Adipocyte (in vitro differentiated cells): ENCODE measurements at regions not wholly inside any gene's neighbourhood (a gene's known extent, or its start where the extent isn't known, plus 50 kb on each side); places are given as distances from the start of the nearest gene placed in this dataset.

Experiments
- DNase-seq: peaks from one replicate; pipeline ENCODE4 v3.0.0-alpha.2; 2015; ENCODE audit warnings: low read depth
- H3K27me3 ChIP-seq: replicated peaks from 2 replicates; pipeline ENCODE4 v1.7.0; 2013; ENCODE audit warnings: mild to moderate bottlenecking, low read length, moderate library complexity; ENCODE audit not compliant: control insufficient read depth, insufficient read depth
- H3K36me3 ChIP-seq: 2 replicates; pipeline ENCODE4 v1.7.0; 2013; ENCODE audit warnings: low read length, mild to moderate bottlenecking, moderate library complexity; ENCODE audit not compliant: control insufficient read depth, insufficient read depth, severe bottlenecking
- H3K4me1 ChIP-seq: 2 replicates; pipeline ENCODE4 v1.7.0; 2013; ENCODE audit warnings: mild to moderate bottlenecking, low read length, moderate library complexity; ENCODE audit not compliant: control insufficient read depth, insufficient read depth
- H3K4me3 ChIP-seq: 2 replicates; pipeline ENCODE4 v1.7.0; 2013; ENCODE audit warnings: mild to moderate bottlenecking, low read length, moderate library complexity
- H3K9ac ChIP-seq: 2 replicates; pipeline ENCODE4 v1.7.0; 2013; ENCODE audit warnings: mild to moderate bottlenecking, low read length, moderate library complexity
- H3K9me3 ChIP-seq: 2 replicates; pipeline ENCODE4 v1.7.0; 2013; ENCODE audit warnings: mild to moderate bottlenecking, low read length, moderate library complexity; ENCODE audit not compliant: control insufficient read depth

- no peaks in the 10 kb centered on the region for H3K36me3 ChIP-seq
- no peaks in the 10 kb centered on the region for H3K4me1 ChIP-seq
- H3K27me3 ChIP-seq, result no peaks in the 10 kb centered on the region
- H3K9me3 ChIP-seq, result peaks cover 11% of the 10 kb centered on the region
- H3K9ac ChIP-seq, result no peak overlapping the region
- H3K4me3 ChIP-seq, result no peak overlapping the region
- peak; percentile 51 for DNase-seq
Measured at GRCh38 chr2:58834404-58834803, 593.3 kb upstream of the FANCL start.

DNA sequence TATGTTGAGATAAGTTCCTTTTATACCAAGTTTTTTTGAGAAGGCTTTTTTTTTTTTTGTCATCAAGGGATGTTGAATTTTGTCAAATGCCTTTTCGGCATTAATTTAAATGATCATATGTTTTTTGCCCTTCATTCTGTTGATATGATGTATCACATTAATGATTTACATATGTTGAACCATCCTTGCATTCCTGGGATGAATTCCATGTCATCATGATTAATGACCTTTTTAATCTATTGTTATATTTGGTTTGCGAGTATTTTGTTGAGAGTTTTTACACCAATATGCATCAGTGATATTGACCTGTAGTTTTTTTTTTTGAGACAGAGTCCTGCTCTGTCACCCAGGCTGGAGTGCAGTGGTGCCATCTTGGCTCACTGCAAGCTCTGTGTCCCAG, 585.7 kb upstream of the FANCL start:
- Histone ChIP-seq H3K4me3 (no peak overlapping the region), H3K4me1 (no peaks in the 10 kb centered on the region), H3K9me3 (peaks cover 47% of the 10 kb centered on the region), H3K9ac (no peak overlapping the region), H3K36me3 (no peaks in the 10 kb centered on the region), H3K27me3 (no peaks in the 10 kb centered on the region)
- no peak for DNase-seq

GRCh38 chr2:58812771-58813344, 571.7 kb upstream of the FANCL start:
- no peaks in the 10 kb centered on the region for H3K27me3 ChIP-seq
- no peak for DNase-seq
- H3K36me3 ChIP-seq, result no peaks in the 10 kb centered on the region
- no peak overlapping the region for H3K9ac ChIP-seq
- H3K4me1 ChIP-seq, result no peaks in the 10 kb centered on the region
- no peaks in the 10 kb centered on the region for H3K9me3 ChIP-seq
- H3K4me3 ChIP-seq, result no peak overlapping the region

GRCh38 chr2:58805126-58805525, 564.0 kb upstream of the FANCL start:
- Histone ChIP-seq H3K9ac (no peak overlapping the region), H3K27me3 (peaks cover 3% of the 10 kb centered on the region), H3K9me3 (no peaks in the 10 kb centered on the region), H3K36me3 (no peaks in the 10 kb centered on the region), H3K4me3 (no peak overlapping the region), H3K4me1 (no peaks in the 10 kb centered on the region)
- DNase-seq, result no peak

DNA sequence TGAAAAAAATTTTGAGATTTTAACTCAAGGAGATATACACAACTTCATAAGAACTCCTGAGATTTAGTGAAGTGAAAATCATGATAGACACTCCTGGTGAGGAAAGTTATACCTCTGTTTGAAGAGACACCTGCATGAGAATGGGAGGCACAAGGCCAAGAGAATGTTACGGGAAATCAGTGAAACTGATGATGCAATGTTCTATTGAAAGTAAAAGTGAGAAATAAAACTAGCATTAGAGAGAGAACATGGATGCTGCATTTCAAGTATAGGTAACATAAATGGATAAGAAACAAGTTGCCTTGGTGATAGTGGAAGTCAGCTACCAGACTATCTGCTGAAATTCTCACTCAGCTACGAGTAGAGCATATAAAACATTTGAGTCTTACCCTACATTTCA, 562.1 kb upstream of the FANCL start:
- no peak for DNase-seq
- no peak overlapping the region for H3K4me3 ChIP-seq
- H3K9ac ChIP-seq, result no peak overlapping the region
- no peaks in the 10 kb centered on the region for H3K4me1 ChIP-seq
- H3K36me3 ChIP-seq, result no peaks in the 10 kb centered on the region
- H3K9me3 ChIP-seq, result no peaks in the 10 kb centered on the region
- H3K27me3 ChIP-seq, result peaks cover 3% of the 10 kb centered on the region

DNA sequence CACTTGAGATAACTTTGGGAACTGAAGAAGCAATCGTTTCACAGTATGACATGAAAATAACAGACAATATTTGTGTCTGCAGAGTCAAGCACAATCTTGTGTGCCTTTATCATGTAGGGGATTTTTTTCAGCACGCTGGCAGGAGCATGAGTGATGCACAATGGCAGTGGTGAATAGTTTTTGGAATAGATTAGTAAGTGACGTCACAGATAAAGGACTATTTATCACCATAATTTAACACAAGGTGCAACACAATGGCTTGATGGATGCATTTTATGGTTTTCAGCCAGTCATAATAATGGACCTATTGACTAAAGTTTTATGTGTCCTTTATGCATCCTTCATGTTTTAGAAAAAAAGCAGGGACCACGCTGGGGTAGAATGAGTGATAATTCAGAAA, 559.8 kb upstream of the FANCL start:
- DNase-seq, result no peak
- Histone ChIP-seq H3K9ac (no peak overlapping the region), H3K9me3 (no peaks in the 10 kb centered on the region), H3K27me3 (peaks cover 3% of the 10 kb centered on the region), H3K4me1 (no peaks in the 10 kb centered on the region), H3K36me3 (no peaks in the 10 kb centered on the region), H3K4me3 (no peak overlapping the region)

- peaks cover 3% of the 10 kb centered on the region for H3K27me3 ChIP-seq
- DNase-seq, result no peak
- no peak overlapping the region for H3K9ac ChIP-seq
Measured at GRCh38 chr2:58798676-58799208, 557.6 kb upstream of the FANCL start.

DNA sequence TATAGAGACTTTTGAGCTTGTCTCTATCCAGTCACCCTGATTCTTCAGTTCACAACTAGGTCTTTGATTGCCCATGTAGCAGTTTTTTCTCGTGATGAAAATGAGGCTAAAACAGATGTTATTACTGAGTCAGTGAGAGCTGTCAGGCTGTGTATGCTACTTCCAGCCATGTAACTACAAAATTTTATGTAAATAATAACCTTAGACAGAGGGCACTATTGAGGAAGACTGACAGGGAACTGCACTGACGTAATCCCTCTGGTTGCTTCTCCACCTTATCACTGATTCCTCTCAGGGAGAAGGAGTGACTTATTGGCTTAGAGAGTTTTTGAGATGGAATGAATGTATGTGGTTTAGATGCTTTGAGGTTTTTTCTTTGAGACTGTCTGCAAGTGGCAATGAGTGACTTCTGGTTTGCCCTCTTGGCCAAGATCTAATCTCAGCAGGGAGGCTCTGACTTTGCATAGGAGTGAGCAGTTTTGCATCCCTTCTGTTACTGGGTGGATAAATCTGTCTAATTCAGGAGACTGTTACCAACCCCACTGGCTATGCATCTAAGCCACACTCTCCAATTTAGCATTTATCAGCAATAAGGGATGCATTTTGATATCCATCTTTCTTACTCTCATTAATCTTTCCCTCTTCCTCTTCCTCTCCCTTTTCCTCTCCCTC, 555.2 kb upstream of the FANCL start:
- H3K4me3 ChIP-seq, result no peak overlapping the region
- H3K9me3 ChIP-seq, result no peaks in the 10 kb centered on the region
- no peaks in the 10 kb centered on the region for H3K36me3 ChIP-seq
- no peak for DNase-seq
- peaks cover 3% of the 10 kb centered on the region for H3K27me3 ChIP-seq
- no peaks in the 10 kb centered on the region for H3K4me1 ChIP-seq
- H3K9ac ChIP-seq, result no peak overlapping the region

More at GRCh38 chr2:58798676-58799208, 557.6 kb upstream of the FANCL start:
- Histone ChIP-seq H3K9me3 (no peaks in the 10 kb centered on the region), H3K4me1 (no peaks in the 10 kb centered on the region), H3K36me3 (no peaks in the 10 kb centered on the region), H3K4me3 (no peak overlapping the region)

DNA sequence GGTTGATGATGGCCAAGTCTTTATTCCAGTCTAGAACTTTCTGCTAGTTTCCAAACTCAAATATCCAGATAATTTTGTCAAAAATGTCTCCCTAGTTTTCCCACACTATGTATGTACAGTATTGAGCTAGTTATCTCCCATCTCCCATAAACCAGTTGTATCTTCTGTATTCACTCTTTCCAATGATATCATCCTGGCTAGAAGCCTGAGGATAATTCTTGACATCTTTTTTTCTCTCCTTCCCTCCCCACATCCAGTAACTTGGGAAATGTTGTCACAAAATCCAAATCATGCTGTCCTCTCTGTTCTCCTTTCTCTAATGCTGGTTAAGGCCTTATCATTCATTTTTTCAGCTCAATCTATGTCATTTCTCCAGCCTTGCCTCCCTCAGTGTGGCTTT, 553.8 kb upstream of the FANCL start:
- DNase-seq, result no peak

GRCh38 chr2:58794103-58794502, 553.0 kb upstream of the FANCL start:
- no peaks in the 10 kb centered on the region for H3K36me3 ChIP-seq
- H3K4me3 ChIP-seq, result no peak overlapping the region
- H3K9ac ChIP-seq, result no peak overlapping the region
- no peaks in the 10 kb centered on the region for H3K27me3 ChIP-seq
- H3K4me1 ChIP-seq, result no peaks in the 10 kb centered on the region
- no peaks in the 10 kb centered on the region for H3K9me3 ChIP-seq
- DNase-seq, result no peak

More for the DNA sequence above, 553.8 kb upstream of the FANCL start:
- Histone ChIP-seq H3K27me3 (no peaks in the 10 kb centered on the region), H3K9ac (no peak overlapping the region), H3K4me1 (no peaks in the 10 kb centered on the region), H3K36me3 (no peaks in the 10 kb centered on the region), H3K9me3 (no peaks in the 10 kb centered on the region), H3K4me3 (no peak overlapping the region)

- H3K9me3 ChIP-seq, result no peaks in the 10 kb centered on the region
- H3K36me3 ChIP-seq, result no peaks in the 10 kb centered on the region
- no peak overlapping the region for H3K9ac ChIP-seq
- H3K27me3 ChIP-seq, result no peaks in the 10 kb centered on the region
- no peak for DNase-seq
- H3K4me1 ChIP-seq, result no peaks in the 10 kb centered on the region
- H3K4me3 ChIP-seq, result no peak overlapping the region
Measured at GRCh38 chr2:58788402-58788801, 547.3 kb upstream of the FANCL start.
